A549 (cell line): ENCODE measurements at regions not wholly inside any gene's neighbourhood (a gene's known extent, or its start where the extent isn't known, plus 50 kb on each side); places are given as distances from the start of the nearest gene placed in this dataset.

Experiments used
- ATAC-seq, 2 experiments: fragments of 200-7000 bp in 1 of 2; fragments of >200 bp in 1 of 2; cut with Nextera tagmentation in 1 of 2; cut with Tn5 transposase in 1 of 2; 3 replicates each; pipeline versions ENCODE4 v1.8.0 to v1.9.1; 2018 to 2020; ENCODE audit warnings: mild to moderate bottlenecking in 1 of 2, moderate library complexity in 1 of 2
- CTCF ChIA-PET: fragments of 300-600 bp; sonication (Branson Sonifier 250); formaldehyde crosslinking; extraction: SDS; loops from one replicate; lab custom pipeline; 2021; ENCODE audit warnings: antibody characterized with exemption, inconsistent platforms; lab: Yijun Ruan, JAX
- POLR2A ChIA-PET: fragments of 350-600 bp; formaldehyde crosslinking; extraction: SDS; loops from one replicate; lab custom pipeline; 2021; ENCODE audit warnings: antibody characterized with exemption, inconsistent platforms; lab: Yijun Ruan, JAX
- DNase-seq, 2 experiments: peaks; one replicate each; pipeline versions ENCODE4 v3.0.0 to v3.0.0-alpha.2; 2011 to 2016; ENCODE audit warnings: low read depth in 1 of 2, low spot score in 1 of 2
- FAIRE-seq: peaks from 2 replicates; lab custom pipeline; 2011; peaks lifted over from hg19 to GRCh38; lab: Jason Lieb, UNC
- H3K27ac ChIP-seq, 2 experiments: fragments of >200 bp; sonication (Bioruptor Twin); formaldehyde crosslinking; 3 replicates each; pipeline ENCODE4 v1.5.1; 2016 to 2017
- H3K4me1 ChIP-seq: fragments of >200 bp; sonication (Bioruptor Twin); formaldehyde crosslinking; 3 replicates; pipeline ENCODE4 v1.6.1; 2016
- H3K4me2 ChIP-seq: fragments of >200 bp; sonication (Bioruptor Twin); formaldehyde crosslinking; 3 replicates; pipeline ENCODE4 v1.6.1; 2016
- H3K4me3 ChIP-seq: fragments of >200 bp; sonication (Bioruptor Twin); formaldehyde crosslinking; 3 replicates; pipeline ENCODE4 v1.5.1; 2016
- H3K9me3 ChIP-seq: fragments of >200 bp; sonication (Bioruptor Twin); formaldehyde crosslinking; 3 replicates; pipeline ENCODE4 v1.6.1; 2016
- BCL3 ChIP-seq: fragments of >200 bp; sonication (Bioruptor Twin); formaldehyde crosslinking; IDR thresholded peaks from 3 replicates; pipeline ENCODE4 v1.6.1; 2016
- CBX2 ChIP-seq: fragments of 200-600 bp; sonication (generic); IDR thresholded peaks from 2 replicates; pipeline ENCODE4 v1.6.1; 2016; ENCODE audit warnings: low read depth, mild to moderate bottlenecking, borderline replicate concordance
- CEBPB ChIP-seq, 2 experiments: fragments of >200 bp in 1 of 2; sonication (Bioruptor Twin) in 1 of 2; formaldehyde crosslinking in 1 of 2; IDR thresholded peaks; 2 replicates each; pipeline ENCODE4 v1.6.1; 2012 to 2016
- CHD2 ChIP-seq: fragments of 150-350 bp; IDR thresholded peaks from 2 replicates; pipeline ENCODE4 v1.6.1; 2014; ENCODE audit warnings: low read length; ENCODE audit not compliant: partially characterized antibody
- EP300 ChIP-seq, 2 experiments: fragments of >200 bp; sonication (Bioruptor Twin); formaldehyde crosslinking; IDR thresholded peaks; 2 replicates in 1 of 2; 3 replicates in 1 of 2; pipeline ENCODE4 v1.6.1; 2016 to 2017
- HEYL ChIP-seq: fragments of 250-450 bp; sonication (Bioruptor Pico); IDR thresholded peaks from 2 replicates; pipeline ENCODE4 v1.8.0; 2021; ENCODE audit warnings: mild to moderate bottlenecking, moderate library complexity
- HOXB13 ChIP-seq: fragments of 250-450 bp; sonication (Bioruptor Pico); IDR thresholded peaks from 2 replicates; pipeline ENCODE4 v1.5.0; 2020; ENCODE audit warnings: low read depth, mild to moderate bottlenecking, moderate library complexity
- HOXB5 ChIP-seq: fragments of 250-450 bp; sonication (Bioruptor Pico); IDR thresholded peaks from 2 replicates; pipeline ENCODE4 v1.5.0; 2020; ENCODE audit warnings: mild to moderate bottlenecking, moderate library complexity
- KDM1A ChIP-seq: fragments of 200-600 bp; sonication (generic); IDR thresholded peaks from 2 replicates; pipeline ENCODE4 v1.6.1; 2016; ENCODE audit warnings: low read depth, mild to moderate bottlenecking
- POLR2A ChIP-seq: IDR thresholded peaks from 2 replicates; pipeline ENCODE4 v1.6.1; 2012; ENCODE audit warnings: mild to moderate bottlenecking, low read length
- RCOR1 ChIP-seq: fragments of 150-350 bp; IDR thresholded peaks from 2 replicates; pipeline ENCODE4 v1.6.1; 2014; ENCODE audit warnings: antibody characterized with exemption, low read length, low read depth
- SMC3 ChIP-seq: fragments of >200 bp; sonication (Bioruptor Twin); formaldehyde crosslinking; IDR thresholded peaks from 3 replicates; pipeline ENCODE4 v1.6.1; 2018; ENCODE audit warnings: inconsistent platforms
- SREBF2 ChIP-seq: fragments of 450-650 bp; IDR thresholded peaks from 2 replicates; pipeline ENCODE4 v1.6.1; 2014; ENCODE audit warnings: mild to moderate bottlenecking, moderate library complexity
- ZSCAN20 ChIP-seq: fragments of 250-450 bp; sonication (Bioruptor Pico); IDR thresholded peaks from 2 replicates; pipeline ENCODE4 v1.8.0; 2022; ENCODE audit warnings: mild to moderate bottlenecking, moderate library complexity
- WGBS: methylation state at CpG from one replicate; pipeline ENCODE4 v1.1.6; 2017; ENCODE audit errors: missing lambda C conversion rate; 5-methylcytosine and 5-hydroxymethylcytosine counted together

GRCh38 chr5:111932199-111932598 is 175.2 kb upstream of the NREP start:
- Histone ChIP-seq H3K4me2 (no peak overlapping the region), H3K4me3 (no peak overlapping the region)
- DNase-seq: no peak
- TF ChIP-seq EP300 (IDR thresholded peaks at IDR 0.05): no peak
- TF ChIP-seq CBX2: no peak
- TF ChIP-seq RCOR1: no peak
- TF ChIP-seq, all 56 proteins: peak for 0
- H3K4me1 ChIP-seq: no peaks in the 10 kb centered on the region
- H3K27ac ChIP-seq: no peak overlapping the region
- peak; percentile 28 for FAIRE-seq
- CTCF ChIA-PET: no interaction called here
- POLR2A ChIA-PET: no interaction called here
- ATAC-seq: no peak
- no peaks in the 10 kb centered on the region for H3K9me3 ChIP-seq

GRCh38 chr5:111931655-111932054 is 174.7 kb upstream of the NREP start:
- H3K4me3 ChIP-seq: no peak overlapping the region
- H3K27ac ChIP-seq: no peak overlapping the region
- no peaks in the 10 kb centered on the region for H3K4me1 ChIP-seq
- FAIRE-seq: no peak
- ChIA-PET POLR2A (no interaction called here), CTCF (no interaction called here)
- DNase-seq: no peak
- WGBS: 60% methylated on average over 2 of the region's 2 CpGs
- TF ChIP-seq SMC3 (no peak), POLR2A (no peak), CBX2 (no peak), CEBPB (IDR thresholded peaks at IDR 0.05) (peak; percentile 56 to 64; a peak in 3 of 4 replicates), HOXB13 (no peak)
- no peak for ATAC-seq
- no peaks in the 10 kb centered on the region for H3K9me3 ChIP-seq
- no peak overlapping the region for H3K4me2 ChIP-seq

- WGBS: 23% methylated on average over 2 of the region's 2 CpGs
- H3K27ac ChIP-seq: no peak overlapping the region
- no peak for ATAC-seq
- no peaks in the 10 kb centered on the region for H3K4me1 ChIP-seq
- no peak overlapping the region for H3K4me2 ChIP-seq
- no peak for DNase-seq
- H3K9me3 ChIP-seq: no peaks in the 10 kb centered on the region
- POLR2A ChIA-PET: no interaction called here
- TF ChIP-seq ZSCAN20 (CRISPR knock-in tag) (no peak), EP300 (IDR thresholded peaks at IDR 0.05) (no peak), KDM1A (no peak), HOXB5 (CRISPR knock-in tag) (no peak), BCL3 (no peak)
- no peak overlapping the region for H3K4me3 ChIP-seq
- CTCF ChIA-PET: no interaction called here
- FAIRE-seq: no peak
These were observed 174.0 kb upstream of the NREP start for GRCh38 chr5:111930905-111931461.

GRCh38 chr5:111930449-111930848 is 173.5 kb upstream of the NREP start:
- no peak for DNase-seq
- no peak for FAIRE-seq
- Histone ChIP-seq H3K27ac (no peak overlapping the region), H3K4me1 (no peaks in the 10 kb centered on the region), H3K4me2 (no peak overlapping the region), H3K9me3 (no peaks in the 10 kb centered on the region), H3K4me3 (no peak overlapping the region)
- no peak for ATAC-seq
- 15% methylated on average over 1 of the region's 1 CpG for WGBS
- ChIA-PET CTCF (no interaction called here), POLR2A (no interaction called here)
- TF ChIP-seq CHD2 (no peak), CBX2 (no peak), ZSCAN20 (CRISPR knock-in tag) (no peak), SREBF2 (no peak)

GRCh38 chr5:111929867-111930266 is 172.9 kb upstream of the NREP start:
- TF ChIP-seq KDM1A (no peak), CEBPB (IDR thresholded peaks at IDR 0.05) (peak; percentile 28 to 54; a peak in 2 of 4 replicates), HEYL (CRISPR knock-in tag) (no peak)
- Histone ChIP-seq H3K27ac (no peak overlapping the region), H3K9me3 (no peaks in the 10 kb centered on the region), H3K4me2 (no peak overlapping the region), H3K4me3 (no peak overlapping the region), H3K4me1 (no peaks in the 10 kb centered on the region)
- peak in 1 of 2 experiments; percentile 42; a peak in 1 of 6 replicates for ATAC-seq
- DNase-seq: peak in 1 of 2 experiments; percentile 15
- FAIRE-seq: no peak
- CTCF ChIA-PET: no interaction called here
- POLR2A ChIA-PET: no interaction called here
- WGBS: 14% methylated on average over 1 of the region's 1 CpG
